GM19467 (cell line): ENCODE measurements at regions not wholly inside any gene's neighbourhood (a gene's known extent, or its start where the extent isn't known, plus 50 kb on each side); places are given as distances from the start of the nearest gene placed in this dataset.
"Not testable (repeated sequence)": the region's sequence is repeated elsewhere in the genome, so short reads cannot be mapped to it uniquely, and the experiment has no call there.

ENCODE experiments used
- ATAC-seq: cut with Tn5 transposase; IDR thresholded peaks from one replicate; pipeline ENCODE4 v1.9.1; 2021; ENCODE audit warnings: mild to moderate bottlenecking, moderate library complexity; ENCODE audit not compliant: unreplicated experiment

GRCh38 chr1:4132352-4133296 is 232.6 kb upstream of the C1orf174 start:
- no peak for ATAC-seq

- ATAC-seq: no peak
Observed at GRCh38 chr1:4133297-4133938, 233.3 kb upstream of the C1orf174 start.

GRCh38 chr1:4133939-4134321 is 233.9 kb upstream of the C1orf174 start:
- no peak for ATAC-seq

GRCh38 chr1:4135853-4136252 is 235.8 kb upstream of the C1orf174 start:
- not testable (repeated sequence) for ATAC-seq

GRCh38 chr1:4137621-4138415 is 237.7 kb upstream of the C1orf174 start:
- no peak for ATAC-seq

- ATAC-seq: no peak
Observed at GRCh38 chr1:4139646-4140045, 239.6 kb upstream of the C1orf174 start.

GRCh38 chr1:4140241-4140640 is 240.2 kb upstream of the C1orf174 start:
- no peak for ATAC-seq

- ATAC-seq: no peak
Observed at GRCh38 chr1:4140821-4141220, 240.7 kb upstream of the C1orf174 start.

GRCh38 chr1:4144349-4144971 is 244.4 kb upstream of the C1orf174 start:
- no peak for ATAC-seq

- ATAC-seq: no peak
Observed at GRCh38 chr1:4146101-4146500, 246.0 kb upstream of the C1orf174 start.

- ATAC-seq: no peak
Observed at GRCh38 chr1:4146614-4147013, 246.5 kb upstream of the C1orf174 start.

GRCh38 chr1:4147509-4147908 is 247.4 kb upstream of the C1orf174 start:
- no peak for ATAC-seq

- no peak for ATAC-seq
Observed at GRCh38 chr1:4149281-4149680, 249.2 kb upstream of the C1orf174 start.

- no peak for ATAC-seq
Observed at GRCh38 chr1:4149831-4150230, 249.8 kb upstream of the C1orf174 start.

- no peak for ATAC-seq
Observed at GRCh38 chr1:4150262-4150661, 250.2 kb upstream of the C1orf174 start.

GRCh38 chr1:4152266-4152665 is 252.2 kb upstream of the C1orf174 start:
- ATAC-seq: no peak

GRCh38 chr1:4153571-4153970 is 253.5 kb upstream of the C1orf174 start:
- no peak for ATAC-seq

GRCh38 chr1:4156241-4156973 is 256.3 kb upstream of the C1orf174 start:
- ATAC-seq: no peak

- ATAC-seq: no peak
Observed at GRCh38 chr1:4160181-4160580, 260.1 kb upstream of the C1orf174 start.

- no peak for ATAC-seq
Observed at GRCh38 chr1:4161366-4162006, 261.4 kb upstream of the C1orf174 start.
